GM23338 (cell line): ENCODE measurements at regions not wholly inside any gene's neighbourhood (a gene's known extent, or its start where the extent isn't known, plus 50 kb on each side); places are given as distances from the start of the nearest gene placed in this dataset.

Experiments
- ATAC-seq: fragments of 200-7000 bp; cut with Tn5 transposase; 3 replicates; pipeline ENCODE4 v1.9.1; 2020
- DNase-seq: peaks from one replicate; pipeline ENCODE4 v3.0.0-alpha.2; 2015; ENCODE audit warnings: low spot score
- H2AFZ ChIP-seq: fragments of 200-600 bp; sonication (generic); 2 replicates; pipeline ENCODE4 v1.8.0; 2016; ENCODE audit warnings: antibody characterized with exemption, mild to moderate bottlenecking, moderate library complexity
- H3F3A ChIP-seq: fragments of 200-600 bp; sonication (generic); replicated peaks from 2 replicates; pipeline ENCODE4 v1.8.0; 2017; ENCODE audit warnings: antibody characterized with exemption, mixed run types, low read depth
- H3K27ac ChIP-seq: fragments of 200-600 bp; sonication (generic); 2 replicates; pipeline ENCODE4 v1.6.1; 2016; ENCODE audit warnings: low read depth
- H3K27me3 ChIP-seq: fragments of 200-600 bp; sonication (generic); 2 replicates; pipeline ENCODE4 v1.8.0; 2016; ENCODE audit warnings: mild to moderate bottlenecking, mixed run types, moderate library complexity; ENCODE audit not compliant: insufficient read depth
- H3K36me3 ChIP-seq: fragments of 200-600 bp; sonication (generic); 2 replicates; pipeline ENCODE4 v1.8.0; 2016; ENCODE audit warnings: mild to moderate bottlenecking; ENCODE audit not compliant: insufficient read depth
- H3K4me1 ChIP-seq: fragments of 200-600 bp; sonication (generic); 2 replicates; pipeline ENCODE4 v1.8.0; 2016; ENCODE audit warnings: mild to moderate bottlenecking, moderate library complexity; ENCODE audit not compliant: insufficient read depth
- H3K4me2 ChIP-seq: fragments of 200-600 bp; sonication (generic); 2 replicates; pipeline ENCODE4 v1.7.1; 2017; ENCODE audit warnings: mixed run types
- H3K4me3 ChIP-seq: fragments of 200-600 bp; sonication (generic); 2 replicates; pipeline ENCODE4 v1.6.1; 2016; ENCODE audit warnings: mixed run types
- H3K79me2 ChIP-seq: fragments of 200-600 bp; sonication (generic); replicated peaks from 2 replicates; pipeline ENCODE4 v1.8.0; 2017; ENCODE audit warnings: mild to moderate bottlenecking; ENCODE audit not compliant: insufficient read depth
- H3K9me2 ChIP-seq: fragments of 200-600 bp; sonication (generic); 2 replicates; pipeline ENCODE4 v1.8.0; 2017; ENCODE audit not compliant: insufficient read depth
- H4K20me1 ChIP-seq: fragments of 200-600 bp; sonication (generic); replicated peaks from 2 replicates; pipeline ENCODE4 v1.8.0; 2017; ENCODE audit warnings: mild to moderate bottlenecking; ENCODE audit not compliant: insufficient read depth
- H3K27ac Mint-ChIP-seq: 2 replicates; pipeline ENCODE4 v1.8.0; 2020; ENCODE audit warnings: inconsistent platforms, mild to moderate bottlenecking, moderate library complexity, mixed read lengths
- H3K27me3 Mint-ChIP-seq: 3 replicates; pipeline ENCODE4 v1.8.0; 2022; ENCODE audit warnings: low read depth, mild to moderate bottlenecking, moderate library complexity, mixed read lengths, inconsistent platforms; ENCODE audit not compliant: insufficient read depth, poor library complexity
- H3K36me3 Mint-ChIP-seq: 3 replicates; pipeline ENCODE4 v1.8.0; 2021; ENCODE audit warnings: low read depth, mild to moderate bottlenecking, inconsistent platforms, moderate library complexity, mixed read lengths
- H3K4me1 Mint-ChIP-seq: 3 replicates; pipeline ENCODE4 v1.8.0; 2020; ENCODE audit warnings: mild to moderate bottlenecking, inconsistent platforms, mixed read lengths
- H3K4me3 Mint-ChIP-seq: 3 replicates; pipeline ENCODE4 v1.8.0; 2021; ENCODE audit warnings: moderate library complexity, mild to moderate bottlenecking, inconsistent platforms, mixed read lengths
- H3K9me3 Mint-ChIP-seq: 3 replicates; pipeline ENCODE4 v1.8.0; 2020; ENCODE audit warnings: moderate library complexity, mild to moderate bottlenecking, inconsistent platforms, mixed read lengths
- CTCF ChIP-seq, 2 experiments: fragments of 200-600 bp in 1 of 2; sonication (generic) in 1 of 2; conservative IDR thresholded peaks; 2 replicates each; pipeline versions ENCODE4 v1.5.1 to v1.6.1; 2016 to 2017; ENCODE audit warnings: antibody characterized with exemption in 2 of 2, low read depth in 2 of 2, mild to moderate bottlenecking in 2 of 2, moderate library complexity in 1 of 2
- NANOG ChIP-seq: IDR thresholded peaks from 2 replicates; pipeline ENCODE4 v1.6.1; 2016; ENCODE audit warnings: antibody characterized with exemption, borderline replicate concordance
- POLR2AphosphoS5 ChIP-seq: IDR thresholded peaks from 2 replicates; pipeline ENCODE4 v1.6.1; 2016; ENCODE audit warnings: antibody characterized with exemption, low read depth
- REST ChIP-seq: IDR thresholded peaks from one replicate; pipeline ENCODE4 v1.6.1; 2018; ENCODE audit warnings: antibody characterized with exemption; ENCODE audit not compliant: unreplicated experiment
- TF ChIP-seq, protein P1 (sequence below): IDR thresholded peaks from 2 replicates; pipeline ENCODE4 v1.6.1; 2016; ENCODE audit warnings: antibody characterized with exemption

- Histone ChIP-seq H4K20me1 (no peaks in the 10 kb centered on the region), H3K27me3 (no peaks in the 10 kb centered on the region), H3K27ac (no peak overlapping the region), H3F3A (no peaks in the 10 kb centered on the region; the same call in 1 of the 2 replicates), H3K4me1 (0 out of 2 replicates have a peak, but pooled peaks cover 12% of the 10 kb centered on the region), H3K36me3 (no peaks in the 10 kb centered on the region), H2AFZ (peak overlapping the region; percentile 60), H3K4me3 (peak overlapping the region; percentile 39; the same call in 1 of the 2 replicates), H3K4me2 (peak overlapping the region; percentile 64; the same call in 1 of the 2 replicates), H3K79me2 (no peaks in the 10 kb centered on the region), H3K9me2 (no peaks in the 10 kb centered on the region)
- Mint-ChIP-seq H3K27me3 (peaks cover 10% of the 10 kb centered on the region), H3K36me3 (no peaks in the 10 kb centered on the region), H3K27ac (no peak overlapping the region), H3K4me1 (peaks cover 7% of the 10 kb centered on the region; the same call in 1 of the 3 replicates), H3K9me3 (no peaks in the 10 kb centered on the region), H3K4me3 (no peak overlapping the region; the same call in 1 of the 3 replicates)
- TF ChIP-seq POLR2AphosphoS5 (no peak), CTCF (conservative IDR thresholded peaks at IDR 0.05; ENCODE audit: low read depth in 2 of 2) (0 out of 4 replicates have a peak, but pooled peaks have one; percentile 14 to 29), NANOG (no peak)
- ATAC-seq = peak; percentile 99
- peak; percentile 96 for DNase-seq
Observed at GRCh38 chr7:98051118-98051744, 55.4 kb upstream of the LMTK2 start.

DNA sequence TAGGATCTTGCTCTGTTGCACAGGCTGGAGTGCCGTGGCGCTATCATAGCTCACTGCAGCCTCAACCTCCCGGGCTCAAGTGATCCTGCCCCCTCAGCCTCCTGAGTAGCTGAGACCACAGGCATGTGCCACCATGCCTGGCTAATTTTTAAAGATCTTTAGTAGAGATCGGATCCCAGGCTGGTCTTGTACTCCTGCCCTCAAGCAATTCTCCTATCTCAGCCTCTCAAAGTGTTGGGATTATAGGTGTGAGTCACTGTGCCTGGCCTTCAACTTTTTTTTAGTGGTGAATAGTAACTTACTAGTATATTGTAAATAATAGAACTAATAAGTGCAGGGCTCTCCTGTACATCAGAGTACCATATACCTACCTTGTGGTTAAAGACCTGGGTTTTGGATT, 52.1 kb upstream of the LMTK2 start:
- TF ChIP-seq, protein P1, sequence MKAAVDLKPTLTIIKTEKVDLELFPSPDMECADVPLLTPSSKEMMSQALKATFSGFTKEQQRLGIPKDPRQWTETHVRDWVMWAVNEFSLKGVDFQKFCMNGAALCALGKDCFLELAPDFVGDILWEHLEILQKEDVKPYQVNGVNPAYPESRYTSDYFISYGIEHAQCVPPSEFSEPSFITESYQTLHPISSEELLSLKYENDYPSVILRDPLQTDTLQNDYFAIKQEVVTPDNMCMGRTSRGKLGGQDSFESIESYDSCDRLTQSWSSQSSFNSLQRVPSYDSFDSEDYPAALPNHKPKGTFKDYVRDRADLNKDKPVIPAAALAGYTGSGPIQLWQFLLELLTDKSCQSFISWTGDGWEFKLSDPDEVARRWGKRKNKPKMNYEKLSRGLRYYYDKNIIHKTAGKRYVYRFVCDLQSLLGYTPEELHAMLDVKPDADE = no peak
- no peak for TF ChIP-seq REST
- no peak overlapping the region for H3K27ac ChIP-seq
- H3K27ac Mint-ChIP-seq = no peak overlapping the region
- no peak for DNase-seq
- H3K9me2 ChIP-seq = no peaks in the 10 kb centered on the region
- no peaks in the 10 kb centered on the region for H3F3A ChIP-seq
- peaks cover 12% of the 10 kb centered on the region for H3K27me3 Mint-ChIP-seq
- H3K79me2 ChIP-seq = no peaks in the 10 kb centered on the region
- no peak overlapping the region for H3K4me2 ChIP-seq
- no peaks in the 10 kb centered on the region for H3K36me3 Mint-ChIP-seq
- no peak for ATAC-seq
- H3K36me3 ChIP-seq = no peaks in the 10 kb centered on the region
- no peak overlapping the region for H3K4me3 ChIP-seq
- peaks cover 6% of the 10 kb centered on the region; the same call in 1 of the 3 replicates for H3K4me1 Mint-ChIP-seq
- no peaks in the 10 kb centered on the region for H3K9me3 Mint-ChIP-seq
- 0 out of 2 replicates have a peak, but pooled peaks cover 4% of the 10 kb centered on the region for H3K4me1 ChIP-seq
- no peak overlapping the region for H2AFZ ChIP-seq
- no peaks in the 10 kb centered on the region for H4K20me1 ChIP-seq
- no peaks in the 10 kb centered on the region for H3K27me3 ChIP-seq
- H3K4me3 Mint-ChIP-seq = no peak overlapping the region
